Fibroblast of skin of back (primary cell): ENCODE measurements at regions not wholly inside any gene's neighbourhood (a gene's known extent, or its start where the extent isn't known, plus 50 kb on each side); places are given as distances from the start of the nearest gene placed in this dataset.

Source experiments
- DNase-seq: peaks from one replicate; pipeline ENCODE4 v3.0.0-alpha.2; 2013

- no peak for DNase-seq
Observed at GRCh38 chr16:86120201-86121192, 221.5 kb downstream of the IRF8 start.

GRCh38 chr16:86121374-86122010 lies 222.5 kb downstream of the IRF8 start:
- DNase-seq, result no peak

- DNase-seq, result no peak
Observed at GRCh38 chr16:86122681-86123342, 223.8 kb downstream of the IRF8 start.

- no peak for DNase-seq
Observed at GRCh38 chr16:86124321-86124720, 225.4 kb downstream of the IRF8 start.

- no peak for DNase-seq
Observed at GRCh38 chr16:86126891-86127290, 227.9 kb downstream of the IRF8 start.

- DNase-seq, result no peak
Observed at GRCh38 chr16:86127366-86127765, 228.4 kb downstream of the IRF8 start.

GRCh38 chr16:86128246-86128645 lies 229.3 kb downstream of the IRF8 start:
- DNase-seq, result no peak

GRCh38 chr16:86129541-86129940 lies 230.6 kb downstream of the IRF8 start:
- no peak for DNase-seq

GRCh38 chr16:86133377-86133776 lies 234.4 kb downstream of the IRF8 start:
- no peak for DNase-seq

GRCh38 chr16:86133847-86134375 lies 234.9 kb downstream of the IRF8 start:
- DNase-seq, result no peak

GRCh38 chr16:86134802-86135461 lies 236.0 kb downstream of the IRF8 start:
- no peak for DNase-seq

- DNase-seq, result no peak
Observed at GRCh38 chr16:86137359-86137758, 238.4 kb downstream of the IRF8 start.

- no peak for DNase-seq
Observed at GRCh38 chr16:86138121-86139085, 239.4 kb downstream of the IRF8 start.

GRCh38 chr16:86142801-86143236 lies 243.9 kb downstream of the IRF8 start:
- no peak for DNase-seq

- DNase-seq, result no peak
Observed at GRCh38 chr16:86143666-86144065, 244.7 kb downstream of the IRF8 start.

- no peak for DNase-seq
Observed at GRCh38 chr16:86145669-86146068, 246.7 kb downstream of the IRF8 start.

GRCh38 chr16:86150641-86151238 lies 251.8 kb downstream of the IRF8 start:
- no peak for DNase-seq

GRCh38 chr16:86151239-86151851 lies 252.4 kb downstream of the IRF8 start:
- DNase-seq, result no peak

- no peak for DNase-seq
Observed at GRCh38 chr16:86156155-86156554, 257.2 kb downstream of the IRF8 start.

GRCh38 chr16:86157616-86158247 lies 258.8 kb downstream of the IRF8 start:
- no peak for DNase-seq
